OCI-LY7 (cell line): ENCODE measurements at regions not wholly inside any gene's neighbourhood (a gene's known extent, or its start where the extent isn't known, plus 50 kb on each side); places are given as distances from the start of the nearest gene placed in this dataset.

Experiments used
- BruUV-seq: library from RNA; stranded (reverse); fragments of 400-500 nt; replicated peaks from 2 replicates; lab custom pipeline; 2021; lab: Mats Ljungman, UMichigan
- CTCF ChIA-PET: fragments of 300-600 bp; sonication (Branson Sonifier 250); formaldehyde crosslinking; loops from one replicate; lab custom pipeline; 2022; ENCODE audit warnings: antibody characterized with exemption; ENCODE audit not compliant: unreplicated experiment; lab: Charles Lee
- POLR2A ChIA-PET: fragments of 300-600 bp; sonication (Branson Sonifier 250); formaldehyde crosslinking; loops from one replicate; lab custom pipeline; 2022; ENCODE audit warnings: antibody characterized with exemption; lab: Charles Lee
- DNase-seq: peaks from one replicate; pipeline ENCODE4 v3.0.0-alpha.2; 2015; ENCODE audit warnings: low spot score
- H2AFZ ChIP-seq: fragments of 200-600 bp; sonication (generic), shearing (Covaris generic); 2 replicates; pipeline ENCODE4 v1.6.1; 2014; ENCODE audit warnings: mild to moderate bottlenecking, antibody characterized with exemption, low read length, moderate library complexity
- H3K27ac ChIP-seq: fragments of 200-600 bp; sonication (generic); 2 replicates; pipeline ENCODE4 v1.5.1; 2014; ENCODE audit warnings: mixed run types, low read depth, mild to moderate bottlenecking, moderate library complexity, low read length, inconsistent platforms; ENCODE audit not compliant: poor library complexity, severe bottlenecking
- H3K36me3 ChIP-seq: fragments of 200-600 bp; sonication (generic); 2 replicates; pipeline ENCODE4 v1.6.1; 2014; ENCODE audit warnings: mild to moderate bottlenecking, antibody characterized with exemption, low read length, moderate library complexity, mixed read lengths; ENCODE audit not compliant: insufficient read depth
- H3K4me1 ChIP-seq: fragments of 200-600 bp; sonication (generic); 2 replicates; pipeline ENCODE4 v1.5.1; 2014; ENCODE audit warnings: mild to moderate bottlenecking, low read length; ENCODE audit not compliant: insufficient read depth, poor library complexity, severe bottlenecking
- H3K4me2 ChIP-seq: fragments of 200-600 bp; sonication (generic); 2 replicates; pipeline ENCODE4 v1.6.1; 2014; ENCODE audit warnings: mild to moderate bottlenecking, low read length
- H3K4me3 ChIP-seq: fragments of 200-600 bp; sonication (generic); 2 replicates; pipeline ENCODE4 v1.5.1; 2014; ENCODE audit warnings: mild to moderate bottlenecking, low read depth, low read length; ENCODE audit not compliant: poor library complexity, severe bottlenecking
- H3K79me2 ChIP-seq: fragments of 200-600 bp; sonication (generic); 2 replicates; pipeline ENCODE4 v1.6.1; 2016; ENCODE audit warnings: low read depth, mild to moderate bottlenecking, low read length, moderate library complexity, mixed read lengths; ENCODE audit not compliant: insufficient read depth
- H3K9me2 ChIP-seq: fragments of 200-600 bp; sonication (generic); 2 replicates; pipeline ENCODE4 v1.6.1; 2016; ENCODE audit warnings: mild to moderate bottlenecking, low read length, mixed read lengths; ENCODE audit not compliant: insufficient read depth
- H3K9me3 ChIP-seq: fragments of 200-600 bp; sonication (generic); 2 replicates; pipeline ENCODE4 v1.6.1; 2014; ENCODE audit warnings: mild to moderate bottlenecking, mixed run types, low read length, mixed read lengths
- H4K20me1 ChIP-seq: fragments of 200-600 bp; sonication (generic); 2 replicates; pipeline ENCODE4 v1.6.1; 2014; ENCODE audit warnings: mild to moderate bottlenecking, antibody characterized with exemption, low read length, moderate library complexity, mixed read lengths; ENCODE audit not compliant: insufficient read depth
- CTCF ChIP-seq: fragments of 200-600 bp; sonication (generic); conservative IDR thresholded peaks from 2 replicates; pipeline ENCODE4 v1.5.1; 2014; ENCODE audit warnings: mild to moderate bottlenecking, antibody characterized with exemption, low read length, moderate library complexity, mixed read lengths
- EZH2phosphoT487 ChIP-seq: fragments of 200-600 bp; sonication (generic); IDR thresholded peaks from 2 replicates; pipeline ENCODE4 v1.6.1; 2018; ENCODE audit warnings: low read depth, borderline replicate concordance, mild to moderate bottlenecking, mixed run types, antibody characterized with exemption, low read length, moderate library complexity, mixed read lengths
- intact Hi-C: fragments of 100-400 bp; cut with micrococcal nuclease; formaldehyde crosslinking; loops from one replicate; pipeline ENCODE4 v1.10.0; 2022; ENCODE audit not compliant: unreplicated experiment

GRCh38 chr3:106339551-106339950 lies 470.7 kb upstream of the CBLB start:
- intact Hi-C loops: no loop called here
- Histone ChIP-seq H3K79me2 (no peaks in the 10 kb centered on the region), H2AFZ (no peak overlapping the region), H3K9me2 (no peaks in the 10 kb centered on the region), H3K4me2 (no peak overlapping the region), H3K27ac (no peak overlapping the region), H4K20me1 (no peaks in the 10 kb centered on the region), H3K36me3 (no peaks in the 10 kb centered on the region), H3K4me1 (no peaks in the 10 kb centered on the region), H3K9me3 (no peaks in the 10 kb centered on the region), H3K4me3 (no peak overlapping the region)
- TF ChIP-seq CTCF (no peak), EZH2phosphoT487 (no peak)
- ChIA-PET POLR2A (interaction anchor here (1.5 kb wide), 1 partner anchor 10 kb away, joined by 3 read pairs; no protein-coding TSS in a partner anchor), CTCF (no interaction called here)
- BruUV-seq: no TSS peak
- no peak for DNase-seq

- Histone ChIP-seq H3K4me2 (no peak overlapping the region), H3K9me3 (no peaks in the 10 kb centered on the region), H2AFZ (no peak overlapping the region), H3K36me3 (no peaks in the 10 kb centered on the region), H3K9me2 (no peaks in the 10 kb centered on the region), H3K4me3 (no peak overlapping the region), H4K20me1 (no peaks in the 10 kb centered on the region), H3K4me1 (no peaks in the 10 kb centered on the region), H3K79me2 (no peaks in the 10 kb centered on the region), H3K27ac (no peak overlapping the region)
- CTCF ChIA-PET: no interaction called here
- BruUV-seq: no TSS peak
- DNase-seq: no peak
- intact Hi-C loops: no loop called here
- POLR2A ChIA-PET: no interaction called here
- TF ChIP-seq EZH2phosphoT487 (no peak), CTCF (no peak)
Measured at GRCh38 chr3:106341087-106341486, 472.3 kb upstream of the CBLB start.

GRCh38 chr3:106341586-106342162 lies 472.9 kb upstream of the CBLB start:
- POLR2A ChIA-PET: no interaction called here

More at GRCh38 chr3:106341586-106342162, 472.9 kb upstream of the CBLB start:
- no peaks in the 10 kb centered on the region for H3K36me3 ChIP-seq
- TF ChIP-seq CTCF (no peak), EZH2phosphoT487 (no peak)
- H3K9me2 ChIP-seq: no peaks in the 10 kb centered on the region
- no TSS peak for BruUV-seq
- no peak overlapping the region for H3K27ac ChIP-seq
- intact Hi-C loops: no loop called here
- H3K79me2 ChIP-seq: no peaks in the 10 kb centered on the region
- no peaks in the 10 kb centered on the region for H3K9me3 ChIP-seq
- DNase-seq: no peak
- CTCF ChIA-PET: no interaction called here
- H4K20me1 ChIP-seq: no peaks in the 10 kb centered on the region
- H3K4me1 ChIP-seq: no peaks in the 10 kb centered on the region
- H2AFZ ChIP-seq: no peak overlapping the region
- H3K4me2 ChIP-seq: no peak overlapping the region
- no peak overlapping the region for H3K4me3 ChIP-seq
